Fibroblast of the aortic adventitia (primary cell): ENCODE measurements at regions not wholly inside any gene's neighbourhood (a gene's known extent, or its start where the extent isn't known, plus 50 kb on each side); places are given as distances from the start of the nearest gene placed in this dataset.
"Not testable (repeated sequence)": the region's sequence is repeated elsewhere in the genome, so short reads cannot be mapped to it uniquely, and the experiment has no call there.

Experiments used
- DNase-seq: peaks from one replicate; pipeline ENCODE4 v3.0.0-alpha.2; 2010; ENCODE audit warnings: low read depth
- H3K4me3 ChIP-seq: 2 replicates; pipeline ENCODE4 v1.5.1; 2011; ENCODE audit warnings: low read depth, mild to moderate bottlenecking, control low read depth, low read length, moderate library complexity
- TF ChIP-seq, protein P1 (sequence below): IDR thresholded peaks from 2 replicates; pipeline ENCODE4 v1.5.1; 2011; ENCODE audit warnings: mild to moderate bottlenecking, low read length, control low read depth, inconsistent platforms; ENCODE audit not compliant: insufficient read depth

DNA sequence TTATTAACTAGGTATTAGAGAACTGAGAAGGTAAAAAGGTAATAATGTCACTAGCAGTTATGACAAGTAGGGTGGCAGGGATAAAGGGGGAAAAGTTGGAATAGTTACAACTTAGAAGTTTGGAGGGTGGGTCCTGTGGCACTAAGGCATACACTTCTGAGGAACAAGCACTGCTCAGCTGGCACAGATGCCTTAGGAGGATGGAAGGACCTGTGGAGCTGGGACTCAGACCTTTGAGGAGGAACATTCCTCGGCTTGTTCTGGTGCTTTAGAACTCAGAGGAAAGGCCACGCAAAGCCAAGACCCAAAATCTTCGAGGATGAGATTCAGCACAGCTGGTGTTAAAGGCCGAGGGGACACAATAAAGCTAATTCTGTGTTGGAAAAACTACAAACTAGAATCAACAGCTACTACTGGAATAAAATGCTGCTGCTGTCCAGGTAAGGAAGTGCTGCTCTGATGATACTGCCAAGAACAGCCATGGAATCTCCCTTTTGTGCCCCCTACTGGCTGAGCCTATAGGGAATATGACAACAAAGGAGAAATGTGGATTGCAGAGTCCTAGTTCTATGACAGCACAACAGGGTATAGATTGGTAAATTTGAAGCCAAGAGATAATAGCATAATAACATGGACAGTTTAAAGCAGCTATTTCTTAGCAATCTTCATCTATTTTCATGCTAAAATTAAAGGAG is 126.7 kb downstream of the SLC25A46 start:
- TF ChIP-seq, protein P1, sequence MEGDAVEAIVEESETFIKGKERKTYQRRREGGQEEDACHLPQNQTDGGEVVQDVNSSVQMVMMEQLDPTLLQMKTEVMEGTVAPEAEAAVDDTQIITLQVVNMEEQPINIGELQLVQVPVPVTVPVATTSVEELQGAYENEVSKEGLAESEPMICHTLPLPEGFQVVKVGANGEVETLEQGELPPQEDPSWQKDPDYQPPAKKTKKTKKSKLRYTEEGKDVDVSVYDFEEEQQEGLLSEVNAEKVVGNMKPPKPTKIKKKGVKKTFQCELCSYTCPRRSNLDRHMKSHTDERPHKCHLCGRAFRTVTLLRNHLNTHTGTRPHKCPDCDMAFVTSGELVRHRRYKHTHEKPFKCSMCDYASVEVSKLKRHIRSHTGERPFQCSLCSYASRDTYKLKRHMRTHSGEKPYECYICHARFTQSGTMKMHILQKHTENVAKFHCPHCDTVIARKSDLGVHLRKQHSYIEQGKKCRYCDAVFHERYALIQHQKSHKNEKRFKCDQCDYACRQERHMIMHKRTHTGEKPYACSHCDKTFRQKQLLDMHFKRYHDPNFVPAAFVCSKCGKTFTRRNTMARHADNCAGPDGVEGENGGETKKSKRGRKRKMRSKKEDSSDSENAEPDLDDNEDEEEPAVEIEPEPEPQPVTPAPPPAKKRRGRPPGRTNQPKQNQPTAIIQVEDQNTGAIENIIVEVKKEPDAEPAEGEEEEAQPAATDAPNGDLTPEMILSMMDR: peak; percentile 52
- H3K4me3 ChIP-seq: no peak overlapping the region
- peak; percentile 35 for DNase-seq

DNA sequence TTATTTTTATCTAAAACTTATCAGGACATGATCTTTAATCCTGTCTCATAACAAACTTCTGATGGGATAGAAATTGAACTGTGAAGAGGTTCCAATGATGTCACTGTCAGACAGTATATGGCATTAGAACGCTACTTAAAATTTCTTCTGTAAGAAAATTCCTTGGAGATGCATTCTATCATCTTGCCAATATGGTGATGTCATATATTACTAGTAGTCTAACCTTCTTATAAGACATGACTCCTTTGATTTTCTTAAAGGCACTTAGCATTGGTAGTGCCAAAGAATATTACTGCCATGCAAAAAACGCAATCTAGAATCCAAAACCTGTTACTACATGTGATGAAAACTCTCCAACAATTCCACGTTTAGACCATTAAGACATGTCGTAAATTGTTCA is 131.1 kb downstream of the SLC25A46 start:
- DNase-seq: no peak
- TF ChIP-seq, protein P1: no peak
- H3K4me3 ChIP-seq: no peak overlapping the region

DNA sequence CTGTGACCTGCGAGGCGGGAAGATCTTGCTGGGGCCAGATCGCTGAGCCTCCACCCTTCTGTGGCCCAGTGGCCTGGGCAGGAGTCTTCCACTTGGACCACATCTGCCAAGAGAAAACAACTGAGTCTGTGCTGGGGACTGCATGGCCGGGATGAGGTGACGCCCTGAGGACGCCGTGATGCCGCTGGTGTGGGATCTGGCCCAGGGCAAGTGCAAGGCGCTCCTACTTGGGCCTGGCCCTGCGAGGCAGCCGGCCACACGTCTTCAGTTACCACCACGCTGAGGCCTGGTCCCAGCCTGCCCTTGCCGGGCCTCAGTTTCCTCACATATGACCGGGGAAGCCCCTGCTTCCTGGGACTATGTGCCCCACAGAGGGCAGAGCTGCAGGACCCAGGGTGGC is 133.4 kb downstream of the SLC25A46 start:
- H3K4me3 ChIP-seq: no peak overlapping the region
- TF ChIP-seq, protein P1: no peak
- no peak for DNase-seq

DNA sequence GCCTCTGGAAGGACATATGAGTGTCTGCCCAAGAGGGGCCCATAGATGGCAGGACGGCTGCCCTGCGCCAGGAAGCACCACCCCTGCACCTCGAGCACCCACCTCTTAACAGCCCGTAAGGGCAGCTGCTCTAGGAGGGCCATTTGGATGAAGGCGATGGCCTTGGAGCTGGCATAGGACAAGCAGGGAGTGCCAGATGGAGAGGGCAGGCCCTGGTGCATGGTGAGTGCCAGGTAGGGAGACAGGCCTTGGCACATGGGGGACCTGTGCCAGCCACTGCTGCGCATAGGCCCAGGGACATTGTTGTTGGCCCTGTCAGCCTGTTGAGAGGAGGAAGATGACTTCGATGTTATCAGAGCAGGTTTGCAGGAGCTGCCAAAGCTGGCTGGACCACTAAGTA is 134.2 kb downstream of the SLC25A46 start:
- TF ChIP-seq, protein P1: no peak
- DNase-seq: no peak
- no peak overlapping the region for H3K4me3 ChIP-seq

DNA sequence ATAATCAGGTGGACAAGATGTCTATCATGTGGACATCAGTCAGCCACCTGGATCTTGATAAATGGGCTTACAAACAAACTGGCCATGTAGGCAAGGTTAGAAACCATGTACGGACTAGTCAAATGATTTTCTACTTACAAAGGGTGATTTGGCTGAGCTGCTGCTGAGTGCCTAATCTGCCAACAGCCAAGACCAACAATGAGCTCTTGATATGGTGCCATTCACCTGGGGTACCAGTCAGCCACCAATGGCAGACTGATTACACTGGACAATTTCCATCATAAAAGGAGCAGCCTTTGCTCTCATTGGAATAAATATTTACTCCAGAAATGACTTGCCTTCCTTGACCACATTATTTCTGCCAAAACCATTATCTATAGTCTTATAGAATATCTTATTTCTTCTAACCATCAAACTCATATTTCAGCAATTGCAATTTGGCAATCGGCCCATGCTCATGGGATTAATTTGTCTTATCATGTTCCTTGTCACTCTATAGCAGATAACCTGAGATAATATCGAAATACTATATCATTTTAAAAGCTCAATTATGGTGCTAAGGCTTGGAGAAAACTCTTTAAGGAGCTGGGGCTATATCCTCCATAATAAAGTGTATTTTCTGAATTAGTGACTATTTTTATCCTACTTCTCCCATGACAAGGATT is 135.1 kb downstream of the SLC25A46 start:
- TF ChIP-seq, protein P1: no peak
- DNase-seq: peak; percentile 77
- no peak overlapping the region for H3K4me3 ChIP-seq

DNA sequence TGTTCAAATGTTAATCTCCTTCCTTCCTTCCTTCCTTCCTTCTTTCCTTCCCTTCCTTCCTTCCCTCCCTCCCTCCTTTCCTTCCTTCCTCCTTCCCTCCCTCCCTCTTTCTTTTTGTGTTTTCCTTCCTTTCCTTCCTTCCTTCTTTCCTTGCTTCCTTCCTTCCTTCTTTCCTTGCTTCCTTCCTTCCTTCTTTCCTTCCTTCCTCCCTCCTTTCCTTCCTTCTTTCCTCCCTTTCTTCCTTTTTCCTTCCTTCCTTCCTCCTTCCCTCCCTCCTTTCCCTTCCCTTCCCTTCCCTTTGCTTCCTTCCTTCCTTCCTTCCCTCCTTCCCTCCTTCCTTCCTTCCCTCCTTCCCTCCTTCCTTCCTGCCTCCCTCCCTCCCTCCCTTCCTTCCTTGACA is 136.3 kb downstream of the SLC25A46 start:
- H3K4me3 ChIP-seq, DNase-seq: not testable (repeated sequence)

DNA sequence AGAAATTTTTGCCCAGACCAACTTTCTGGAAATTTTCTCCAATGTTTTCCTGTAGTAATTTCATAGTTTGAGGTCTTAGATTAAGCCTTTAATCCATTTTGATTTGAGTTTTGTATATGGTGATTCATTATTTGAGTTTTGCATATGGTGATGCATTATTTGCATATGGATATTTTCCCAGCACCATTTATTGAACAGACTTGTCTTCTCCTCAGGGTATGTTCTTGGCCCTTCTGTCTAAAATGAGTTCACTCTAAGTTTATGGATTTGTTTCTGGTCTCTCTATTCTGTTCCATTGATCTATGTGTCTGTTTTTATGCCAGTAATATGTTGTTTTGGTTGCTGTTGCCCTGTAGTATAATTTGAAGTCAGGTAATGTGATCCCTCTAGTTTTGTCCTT is 139.3 kb downstream of the SLC25A46 start:
- TF ChIP-seq, protein P1: no peak
- no peak for DNase-seq

More for the DNA sequence above, 139.3 kb downstream of the SLC25A46 start:
- H3K4me3 ChIP-seq: no peak overlapping the region
